Stomach smooth muscle (tissue), 2 donors: ENCODE measurements at regions not wholly inside any gene's neighbourhood (a gene's known extent, or its start where the extent isn't known, plus 50 kb on each side); places are given as distances from the start of the nearest gene placed in this dataset.

Experiments used
- H3K27ac ChIP-seq: one replicate; pipeline ENCODE4 v1.7.0; 2013; ENCODE audit warnings: mild to moderate bottlenecking, low read length, inconsistent platforms
- H3K27me3 ChIP-seq, 2 donors: one replicate each; pipeline ENCODE4 v1.7.0; 2013; ENCODE audit warnings: low read length in 2 of 2; ENCODE audit not compliant: insufficient read depth in 2 of 2, control insufficient read depth in 1 of 2
- H3K36me3 ChIP-seq, 2 donors: one replicate each; pipeline ENCODE4 v1.7.0; 2013; ENCODE audit warnings: low read length in 2 of 2; ENCODE audit not compliant: control insufficient read depth in 2 of 2, insufficient read depth in 2 of 2
- H3K4me1 ChIP-seq: one replicate; pipeline ENCODE4 v1.7.0; 2013; ENCODE audit warnings: low read length; ENCODE audit not compliant: control insufficient read depth, insufficient read depth
- H3K4me3 ChIP-seq, 2 donors: one replicate each; pipeline ENCODE4 v1.7.0; 2013; ENCODE audit warnings: low read length in 2 of 2
- H3K9ac ChIP-seq, 2 donors: one replicate each; pipeline ENCODE4 v1.7.0; 2013; ENCODE audit warnings: low read length in 2 of 2, mild to moderate bottlenecking in 1 of 2
- H3K9me3 ChIP-seq, 2 donors: one replicate each; pipeline ENCODE4 v1.7.0; 2013; ENCODE audit warnings: low read length in 2 of 2; ENCODE audit not compliant: control insufficient read depth in 2 of 2
- donor health status: healthy.
- donor health status: Pancreatic carcinoma.

GRCh38 chrX:40437348-40437747, 143.4 kb upstream of the ATP6AP2 start:
- Histone ChIP-seq H3K9me3 (no peaks in the 10 kb centered on the region), H3K27ac (no peak overlapping the region), H3K27me3 (peaks cover 0 to 18% of the 10 kb centered on the region in 2 donors), H3K36me3 (no peaks in the 10 kb centered on the region), H3K4me1 (peaks cover 5% of the 10 kb centered on the region), H3K9ac (no peak overlapping the region), H3K4me3 (no peak overlapping the region)

DNA sequence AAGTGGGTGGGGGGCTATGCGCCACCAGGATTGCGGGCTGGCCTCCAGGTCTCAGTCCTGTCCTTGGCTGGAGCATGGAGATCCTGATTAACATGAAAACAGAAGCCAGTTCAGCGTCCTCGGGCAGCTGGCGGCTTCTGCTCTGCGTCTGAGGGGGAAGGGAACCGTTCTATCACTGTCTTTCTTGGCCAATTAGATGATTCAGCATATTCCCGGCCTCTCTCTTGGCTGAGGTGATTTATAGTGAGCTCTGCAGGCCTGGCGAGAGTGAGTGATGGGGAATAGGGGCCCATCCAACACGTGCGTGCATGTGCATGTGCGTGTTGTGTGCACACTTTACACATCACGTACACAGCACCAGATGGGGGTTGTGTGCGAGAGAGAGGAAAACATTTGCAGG, 145.8 kb upstream of the ATP6AP2 start:
- Histone ChIP-seq H3K27ac (no peak overlapping the region), H3K9me3 (no peaks in the 10 kb centered on the region), H3K36me3 (no peaks in the 10 kb centered on the region), H3K4me3 (peak overlapping the region; percentile 34 to 61), H3K9ac (no peak overlapping the region), H3K27me3 (peaks cover 0 to 12% of the 10 kb centered on the region in 2 donors), H3K4me1 (peaks cover 5% of the 10 kb centered on the region)

- Histone ChIP-seq H3K27ac (no peak overlapping the region), H3K9ac (no peak overlapping the region), H3K36me3 (no peaks in the 10 kb centered on the region), H3K9me3 (no peaks in the 10 kb centered on the region), H3K4me3 (peak overlapping the region in 1 of 2 donors; percentile 61), H3K27me3 (peaks cover 0 to 12% of the 10 kb centered on the region in 2 donors), H3K4me1 (peaks cover 5% of the 10 kb centered on the region)
Observed at GRCh38 chrX:40434443-40434842, 146.3 kb upstream of the ATP6AP2 start.

- Histone ChIP-seq H3K27ac (no peak overlapping the region), H3K9me3 (peaks cover 0 to 10% of the 10 kb centered on the region in 2 donors), H3K27me3 (peaks cover 0 to 10% of the 10 kb centered on the region in 2 donors)
Observed at GRCh38 chrX:40433160-40433559, 147.6 kb upstream of the ATP6AP2 start.

GRCh38 chrX:40424259-40424658, 156.5 kb upstream of the ATP6AP2 start:
- H3K27ac ChIP-seq, result no peak overlapping the region
- no peaks in the 10 kb centered on the region for H3K27me3 ChIP-seq
- no peak overlapping the region for H3K9ac ChIP-seq
- no peak overlapping the region for H3K4me3 ChIP-seq
- no peaks in the 10 kb centered on the region for H3K36me3 ChIP-seq
- no peaks in the 10 kb centered on the region for H3K4me1 ChIP-seq
- H3K9me3 ChIP-seq, result peaks cover 0 to 23% of the 10 kb centered on the region in 2 donors

More at GRCh38 chrX:40433160-40433559, 147.6 kb upstream of the ATP6AP2 start:
- Histone ChIP-seq H3K4me1 (peaks cover 5% of the 10 kb centered on the region), H3K36me3 (no peaks in the 10 kb centered on the region), H3K9ac (no peak overlapping the region), H3K4me3 (no peak overlapping the region)

- no peak overlapping the region for H3K27ac ChIP-seq
- H3K4me3 ChIP-seq, result no peak overlapping the region
- no peaks in the 10 kb centered on the region for H3K4me1 ChIP-seq
- H3K9me3 ChIP-seq, result peaks cover 0 to 15% of the 10 kb centered on the region in 2 donors
- H3K9ac ChIP-seq, result no peak overlapping the region
- no peaks in the 10 kb centered on the region for H3K36me3 ChIP-seq
- peaks cover 0 to 2% of the 10 kb centered on the region in 2 donors for H3K27me3 ChIP-seq
Observed at GRCh38 chrX:40423299-40423698, 157.5 kb upstream of the ATP6AP2 start.

- no peak overlapping the region for H3K9ac ChIP-seq
- H3K27me3 ChIP-seq, result peaks cover 0 to 2% of the 10 kb centered on the region in 2 donors
- H3K9me3 ChIP-seq, result peaks cover 0 to 12% of the 10 kb centered on the region in 2 donors
- no peaks in the 10 kb centered on the region for H3K36me3 ChIP-seq
- H3K4me1 ChIP-seq, result no peaks in the 10 kb centered on the region
- no peak overlapping the region for H3K4me3 ChIP-seq
- H3K27ac ChIP-seq, result no peak overlapping the region
Observed at GRCh38 chrX:40422021-40422420, 158.7 kb upstream of the ATP6AP2 start.

- no peak overlapping the region for H3K9ac ChIP-seq
- no peaks in the 10 kb centered on the region for H3K4me1 ChIP-seq
- H3K4me3 ChIP-seq, result no peak overlapping the region
- peaks cover 0 to 2% of the 10 kb centered on the region in 2 donors for H3K27me3 ChIP-seq
- peaks cover 0 to 10% of the 10 kb centered on the region in 2 donors for H3K9me3 ChIP-seq
- no peak overlapping the region for H3K27ac ChIP-seq
- no peaks in the 10 kb centered on the region for H3K36me3 ChIP-seq
Observed at GRCh38 chrX:40420899-40421729, 159.7 kb upstream of the ATP6AP2 start.

DNA sequence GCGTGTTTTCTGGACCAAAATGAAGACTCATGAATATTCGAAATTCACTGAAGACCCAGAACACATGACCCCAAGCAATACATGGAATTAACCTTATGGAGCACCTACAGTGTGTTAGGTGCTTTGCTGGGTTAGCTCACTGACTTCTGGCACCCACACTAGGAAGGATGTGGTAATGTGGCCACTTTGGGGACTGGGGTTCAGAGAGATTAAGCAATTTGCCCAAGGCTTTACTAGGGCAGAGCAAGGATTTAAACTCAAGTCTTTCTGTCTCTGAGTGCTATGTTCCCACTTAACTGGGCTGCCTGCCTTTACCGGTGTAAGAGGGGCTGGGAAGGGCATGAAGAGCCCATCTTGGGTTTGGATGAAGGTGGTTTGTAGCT, 162.0 kb upstream of the ATP6AP2 start:
- Histone ChIP-seq H3K27ac (no peak overlapping the region), H3K9ac (no peak overlapping the region), H3K27me3 (peaks cover 0 to 2% of the 10 kb centered on the region in 2 donors), H3K4me3 (no peak overlapping the region), H3K4me1 (no peaks in the 10 kb centered on the region), H3K36me3 (no peaks in the 10 kb centered on the region), H3K9me3 (peaks cover 0 to 9% of the 10 kb centered on the region in 2 donors)

GRCh38 chrX:40418146-40418812, 162.5 kb upstream of the ATP6AP2 start:
- Histone ChIP-seq H3K4me3 (no peak overlapping the region), H3K27ac (no peak overlapping the region), H3K9me3 (peaks cover 0 to 6% of the 10 kb centered on the region in 2 donors), H3K4me1 (no peaks in the 10 kb centered on the region), H3K9ac (no peak overlapping the region), H3K27me3 (peaks cover 0 to 5% of the 10 kb centered on the region in 2 donors), H3K36me3 (no peaks in the 10 kb centered on the region)

- no peaks in the 10 kb centered on the region for H3K4me1 ChIP-seq
- H3K4me3 ChIP-seq, result no peak overlapping the region
- no peaks in the 10 kb centered on the region for H3K9me3 ChIP-seq
- H3K9ac ChIP-seq, result no peak overlapping the region
- H3K36me3 ChIP-seq, result no peaks in the 10 kb centered on the region
- peaks cover 0 to 8% of the 10 kb centered on the region in 2 donors for H3K27me3 ChIP-seq
- no peak overlapping the region for H3K27ac ChIP-seq
Observed at GRCh38 chrX:40415675-40416074, 165.1 kb upstream of the ATP6AP2 start.
